Coronary artery (tissue), 2 donors: ENCODE measurements at regions not wholly inside any gene's neighbourhood (a gene's known extent, or its start where the extent isn't known, plus 50 kb on each side); places are given as distances from the start of the nearest gene placed in this dataset.

Experiments used
- DNase-seq: peaks from one replicate; pipeline ENCODE4 v3.0.0-alpha.2; 2017; ENCODE audit warnings: low spot score
- H3K27ac ChIP-seq, 2 donors: fragments of 200-600 bp; sonication (generic); one replicate each; pipeline ENCODE4 v1.5.1; 2016 to 2019
- H3K4me3 ChIP-seq: fragments of 200-600 bp; sonication (generic); 2 replicates; pipeline ENCODE4 v1.5.1; 2016; ENCODE audit warnings: mild to moderate bottlenecking, moderate library complexity
- CTCF ChIP-seq: fragments of 200-600 bp; sonication (generic); IDR thresholded peaks from one replicate; pipeline ENCODE4 v1.5.1; 2019; ENCODE audit warnings: antibody characterized with exemption

- no peak for TF ChIP-seq CTCF
- Histone ChIP-seq H3K4me3 (no peak overlapping the region), H3K27ac (no peak overlapping the region)
- no peak for DNase-seq
These were observed 693.2 kb upstream of the RIOK2 start for GRCh38 chr5:97876272-97876671.

- DNase-seq: no peak
- Histone ChIP-seq H3K27ac (no peak overlapping the region), H3K4me3 (no peak overlapping the region)
- TF ChIP-seq CTCF: no peak
These were observed 694.5 kb upstream of the RIOK2 start for GRCh38 chr5:97877588-97877987.

GRCh38 chr5:97888439-97888838 is 705.4 kb upstream of the RIOK2 start:
- no peak for DNase-seq
- no peak overlapping the region for H3K4me3 ChIP-seq
- TF ChIP-seq CTCF: no peak
- no peak overlapping the region for H3K27ac ChIP-seq

- no peak for DNase-seq
- no peak overlapping the region for H3K4me3 ChIP-seq
- no peak overlapping the region for H3K27ac ChIP-seq
- no peak for TF ChIP-seq CTCF
These were observed 708.9 kb upstream of the RIOK2 start for GRCh38 chr5:97891971-97892370.

- TF ChIP-seq CTCF: no peak
- Histone ChIP-seq H3K27ac (no peak overlapping the region), H3K4me3 (no peak overlapping the region)
- DNase-seq: no peak
These were observed 720.7 kb upstream of the RIOK2 start for GRCh38 chr5:97903742-97904141.

- Histone ChIP-seq H3K4me3 (no peak overlapping the region), H3K27ac (no peak overlapping the region)
- no peak for DNase-seq
- no peak for TF ChIP-seq CTCF
These were observed 723.1 kb upstream of the RIOK2 start for GRCh38 chr5:97906135-97906534.

GRCh38 chr5:97907646-97908400 is 724.8 kb upstream of the RIOK2 start:
- TF ChIP-seq CTCF: no peak
- Histone ChIP-seq H3K27ac (no peak overlapping the region), H3K4me3 (no peak overlapping the region)
- DNase-seq: no peak
